Coronary artery (tissue), 2 donors: ENCODE measurements at regions not wholly inside any gene's neighbourhood (a gene's known extent, or its start where the extent isn't known, plus 50 kb on each side); places are given as distances from the start of the nearest gene placed in this dataset.

Experiments used
- DNase-seq: peaks from one replicate; pipeline ENCODE4 v3.0.0-alpha.2; 2017; ENCODE audit warnings: low spot score
- H3K27ac ChIP-seq, 2 donors: fragments of 200-600 bp; sonication (generic); one replicate each; pipeline ENCODE4 v1.5.1; 2016 to 2019
- H3K4me3 ChIP-seq: fragments of 200-600 bp; sonication (generic); 2 replicates; pipeline ENCODE4 v1.5.1; 2016; ENCODE audit warnings: mild to moderate bottlenecking, moderate library complexity
- TF ChIP-seq, protein P1 (sequence below): fragments of 200-600 bp; sonication (generic); IDR thresholded peaks from one replicate; pipeline ENCODE4 v1.5.1; 2019; ENCODE audit warnings: antibody characterized with exemption

DNA sequence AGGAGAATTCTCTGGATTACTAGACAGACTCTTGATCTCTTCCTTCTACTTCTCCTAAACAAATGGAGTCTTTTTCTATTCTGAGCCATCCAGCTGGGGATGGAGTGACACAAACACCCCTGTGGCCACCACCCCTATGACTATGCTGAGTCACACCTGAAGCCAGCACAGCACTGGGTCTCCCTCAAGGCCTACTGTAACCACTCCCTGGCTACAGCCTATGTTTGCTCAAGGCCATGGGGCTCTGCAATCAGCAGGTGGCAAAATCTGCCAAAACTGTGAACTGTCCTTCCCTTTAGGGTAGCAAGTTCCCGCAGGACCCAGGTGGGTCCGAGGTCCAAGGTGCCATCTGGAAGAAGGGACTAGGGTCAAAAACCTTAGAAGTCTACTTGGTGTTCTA lies 132.3 kb downstream of the TINAG start:
- TF ChIP-seq, protein P1, sequence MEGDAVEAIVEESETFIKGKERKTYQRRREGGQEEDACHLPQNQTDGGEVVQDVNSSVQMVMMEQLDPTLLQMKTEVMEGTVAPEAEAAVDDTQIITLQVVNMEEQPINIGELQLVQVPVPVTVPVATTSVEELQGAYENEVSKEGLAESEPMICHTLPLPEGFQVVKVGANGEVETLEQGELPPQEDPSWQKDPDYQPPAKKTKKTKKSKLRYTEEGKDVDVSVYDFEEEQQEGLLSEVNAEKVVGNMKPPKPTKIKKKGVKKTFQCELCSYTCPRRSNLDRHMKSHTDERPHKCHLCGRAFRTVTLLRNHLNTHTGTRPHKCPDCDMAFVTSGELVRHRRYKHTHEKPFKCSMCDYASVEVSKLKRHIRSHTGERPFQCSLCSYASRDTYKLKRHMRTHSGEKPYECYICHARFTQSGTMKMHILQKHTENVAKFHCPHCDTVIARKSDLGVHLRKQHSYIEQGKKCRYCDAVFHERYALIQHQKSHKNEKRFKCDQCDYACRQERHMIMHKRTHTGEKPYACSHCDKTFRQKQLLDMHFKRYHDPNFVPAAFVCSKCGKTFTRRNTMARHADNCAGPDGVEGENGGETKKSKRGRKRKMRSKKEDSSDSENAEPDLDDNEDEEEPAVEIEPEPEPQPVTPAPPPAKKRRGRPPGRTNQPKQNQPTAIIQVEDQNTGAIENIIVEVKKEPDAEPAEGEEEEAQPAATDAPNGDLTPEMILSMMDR, result no peak
- DNase-seq, result no peak
- Histone ChIP-seq H3K27ac (no peak overlapping the region), H3K4me3 (no peak overlapping the region)

DNA sequence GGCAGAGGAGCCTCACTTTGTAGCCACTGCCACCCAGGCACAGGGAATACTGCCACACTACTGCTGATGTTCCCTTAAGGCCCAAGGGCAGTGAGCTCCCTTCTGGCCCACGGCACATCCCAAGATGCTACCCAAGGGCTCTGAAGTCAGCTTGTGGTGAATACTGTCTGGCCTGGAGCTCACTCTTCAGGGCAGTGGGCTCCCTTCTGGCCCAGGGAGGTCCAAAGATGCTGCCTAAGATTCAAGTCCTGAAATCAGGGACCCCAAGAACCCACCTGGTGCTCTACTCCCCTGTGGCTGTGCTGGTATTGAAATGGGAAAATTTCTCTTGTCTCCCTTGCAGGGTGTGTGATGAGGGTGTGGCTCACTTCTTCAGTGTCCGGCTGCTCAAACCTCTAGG lies 132.8 kb downstream of the TINAG start:
- Histone ChIP-seq H3K4me3 (no peak overlapping the region), H3K27ac (no peak overlapping the region)
- DNase-seq, result no peak
- TF ChIP-seq, protein P1, result no peak

- TF ChIP-seq, protein P1, result no peak
These were observed 133.5 kb downstream of the TINAG start for GRCh38 chr6:54441687-54442248.

DNA sequence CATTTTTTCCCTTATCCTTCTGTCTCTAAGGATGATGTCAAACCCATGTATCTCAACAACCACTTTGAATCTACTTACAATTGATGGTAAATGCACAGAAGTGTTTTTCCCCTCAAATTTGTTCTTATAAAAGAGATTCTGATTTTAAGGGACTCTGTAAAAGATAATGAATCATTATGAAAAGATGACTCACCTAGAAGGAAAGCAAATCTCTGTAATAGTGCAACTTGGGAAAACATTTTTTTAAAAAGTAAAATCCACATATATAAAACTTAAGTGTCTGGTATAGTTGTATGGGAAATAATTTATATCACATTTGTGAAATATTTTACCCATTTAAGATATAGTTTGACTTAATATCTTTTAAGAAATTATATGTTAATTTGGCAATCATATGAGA lies 137.0 kb downstream of the TINAG start:
- Histone ChIP-seq H3K4me3 (no peak overlapping the region), H3K27ac (no peak overlapping the region)
- DNase-seq, result no peak
- TF ChIP-seq, protein P1, result no peak

More at GRCh38 chr6:54441687-54442248, 133.5 kb downstream of the TINAG start:
- Histone ChIP-seq H3K27ac (no peak overlapping the region), H3K4me3 (no peak overlapping the region)
- no peak for DNase-seq

- TF ChIP-seq, protein P1, result no peak
- H3K4me3 ChIP-seq, result no peak overlapping the region
- H3K27ac ChIP-seq, result no peak overlapping the region
- no peak for DNase-seq
These were observed 140.4 kb downstream of the TINAG start for GRCh38 chr6:54448617-54449016.

- H3K27ac ChIP-seq, result no peak overlapping the region
- TF ChIP-seq, protein P1, result no peak
- no peak for DNase-seq
- no peak overlapping the region for H3K4me3 ChIP-seq
These were observed 143.3 kb downstream of the TINAG start for GRCh38 chr6:54451516-54451915.

DNA sequence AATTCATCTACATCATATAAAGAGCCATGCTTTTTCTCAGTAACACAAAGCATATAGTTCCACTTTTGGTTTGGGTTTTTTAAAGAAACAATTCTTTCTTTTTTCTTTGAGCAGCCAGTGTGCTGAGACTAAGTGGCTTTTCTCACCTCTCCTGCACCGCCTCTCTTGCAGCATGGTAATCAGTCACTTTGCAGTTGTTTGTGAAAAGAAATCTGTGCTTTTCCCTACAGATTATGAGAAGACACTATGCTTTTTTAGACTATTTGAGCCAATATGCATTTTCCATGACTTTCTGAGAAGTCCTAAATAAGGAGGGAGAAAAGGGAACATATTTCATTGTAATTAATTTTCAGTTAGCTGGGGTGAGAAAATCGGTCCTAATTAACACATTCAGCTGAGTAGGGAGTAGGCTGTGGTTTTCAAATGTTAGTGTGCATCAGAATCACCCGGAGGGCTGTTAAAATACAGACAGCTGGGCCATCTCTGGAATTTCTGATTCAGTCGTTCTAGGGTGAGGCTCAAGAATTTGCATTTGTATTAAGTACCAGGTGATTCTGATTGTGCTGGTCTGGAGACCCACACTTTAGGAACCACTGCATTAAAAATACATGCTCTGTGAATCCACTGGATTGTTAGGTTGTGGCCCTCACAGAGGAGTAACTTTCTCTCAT lies 155.2 kb downstream of the TINAG start:
- Histone ChIP-seq H3K4me3 (no peak overlapping the region), H3K27ac (no peak overlapping the region)
- TF ChIP-seq, protein P1, result no peak
- no peak for DNase-seq
